DND-41 (cell line): ENCODE measurements at regions not wholly inside any gene's neighbourhood (a gene's known extent, or its start where the extent isn't known, plus 50 kb on each side); places are given as distances from the start of the nearest gene placed in this dataset.

Experiments used
- CTCF ChIP-seq: IDR thresholded peaks from 2 replicates; pipeline ENCODE4 v1.5.1; 2012; ENCODE audit warnings: borderline replicate concordance, low read length, moderate library complexity, mild to moderate bottlenecking; ENCODE audit not compliant: poor library complexity, severe bottlenecking; ENCODE audit errors: extremely low read depth
- EZH2 ChIP-seq: IDR thresholded peaks from 3 replicates; pipeline ENCODE4 v1.6.1; 2012; ENCODE audit warnings: borderline replicate concordance, low read depth, mild to moderate bottlenecking, moderate library complexity, low read length, inconsistent platforms; ENCODE audit not compliant: severe bottlenecking

GRCh38 chr7:35906191-35906908 lies 105.5 kb downstream of the SEPTIN7 start:
- peak; percentile 90 for TF ChIP-seq CTCF
- no peak for TF ChIP-seq EZH2
